Adipocyte (in vitro differentiated cells): ENCODE measurements at regions not wholly inside any gene's neighbourhood (a gene's known extent, or its start where the extent isn't known, plus 50 kb on each side); places are given as distances from the start of the nearest gene placed in this dataset.

Experiments used
- DNase-seq: peaks from one replicate; pipeline ENCODE4 v3.0.0-alpha.2; 2015; ENCODE audit warnings: low read depth
- H3K27me3 ChIP-seq: replicated peaks from 2 replicates; pipeline ENCODE4 v1.7.0; 2013; ENCODE audit warnings: mild to moderate bottlenecking, low read length, moderate library complexity; ENCODE audit not compliant: control insufficient read depth, insufficient read depth
- H3K36me3 ChIP-seq: 2 replicates; pipeline ENCODE4 v1.7.0; 2013; ENCODE audit warnings: low read length, mild to moderate bottlenecking, moderate library complexity; ENCODE audit not compliant: control insufficient read depth, insufficient read depth, severe bottlenecking
- H3K4me1 ChIP-seq: 2 replicates; pipeline ENCODE4 v1.7.0; 2013; ENCODE audit warnings: mild to moderate bottlenecking, low read length, moderate library complexity; ENCODE audit not compliant: control insufficient read depth, insufficient read depth
- H3K4me3 ChIP-seq: 2 replicates; pipeline ENCODE4 v1.7.0; 2013; ENCODE audit warnings: mild to moderate bottlenecking, low read length, moderate library complexity
- H3K9ac ChIP-seq: 2 replicates; pipeline ENCODE4 v1.7.0; 2013; ENCODE audit warnings: mild to moderate bottlenecking, low read length, moderate library complexity
- H3K9me3 ChIP-seq: 2 replicates; pipeline ENCODE4 v1.7.0; 2013; ENCODE audit warnings: mild to moderate bottlenecking, low read length, moderate library complexity; ENCODE audit not compliant: control insufficient read depth

DNA sequence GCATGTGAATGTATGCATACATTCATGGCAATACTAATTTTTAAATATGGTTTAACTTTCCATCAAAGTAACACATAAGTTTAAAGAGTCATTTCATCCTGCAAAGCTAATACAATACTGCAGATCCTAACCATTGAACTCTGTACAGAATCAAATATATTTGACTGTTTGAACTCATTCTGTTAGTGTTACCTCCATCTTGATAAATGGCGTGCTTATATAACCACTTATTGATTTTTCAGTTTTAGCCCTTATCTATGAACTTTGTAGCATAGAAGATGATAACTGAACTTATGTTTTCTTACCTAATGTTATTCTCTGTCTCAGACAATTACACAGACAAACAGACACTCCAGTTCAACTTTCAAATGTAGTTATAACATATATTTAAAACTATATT lies 731.0 kb upstream of the LRATD1 start:
- no peaks in the 10 kb centered on the region for H3K27me3 ChIP-seq
- no peaks in the 10 kb centered on the region for H3K4me1 ChIP-seq
- no peaks in the 10 kb centered on the region for H3K9me3 ChIP-seq
- H3K4me3 ChIP-seq, result no peak overlapping the region
- H3K36me3 ChIP-seq, result no peaks in the 10 kb centered on the region
- no peak for DNase-seq
- no peak overlapping the region for H3K9ac ChIP-seq

DNA sequence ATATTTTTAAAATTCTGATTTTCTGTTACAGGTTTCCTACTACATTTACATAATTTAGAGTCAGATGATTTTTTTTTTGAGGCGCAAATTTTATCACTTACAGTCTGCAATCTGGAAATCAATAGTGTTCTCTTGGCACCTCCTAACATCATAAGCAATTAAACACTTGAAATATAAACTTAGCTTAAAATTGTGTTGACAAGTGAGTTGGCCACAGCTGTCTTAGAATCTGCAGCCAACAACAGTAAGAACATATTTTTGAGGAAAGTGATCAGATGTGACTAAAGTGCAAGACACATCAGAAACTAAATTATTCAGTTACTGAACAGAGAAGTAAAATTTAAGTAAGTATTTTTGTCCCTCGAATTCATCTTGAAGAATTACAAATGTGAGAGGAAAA lies 726.7 kb upstream of the LRATD1 start:
- Histone ChIP-seq H3K9ac (no peak overlapping the region), H3K4me3 (no peak overlapping the region), H3K27me3 (no peaks in the 10 kb centered on the region), H3K9me3 (no peaks in the 10 kb centered on the region), H3K4me1 (peaks cover 2% of the 10 kb centered on the region), H3K36me3 (no peaks in the 10 kb centered on the region)
- DNase-seq, result no peak

GRCh38 chr2:13916066-13916465 lies 716.5 kb upstream of the LRATD1 start:
- no peaks in the 10 kb centered on the region for H3K4me1 ChIP-seq
- peak; percentile 2 for DNase-seq
- H3K4me3 ChIP-seq, result no peak overlapping the region

GRCh38 chr2:13917958-13918357 lies 714.6 kb upstream of the LRATD1 start:
- no peaks in the 10 kb centered on the region for H3K9me3 ChIP-seq
- H3K27me3 ChIP-seq, result no peaks in the 10 kb centered on the region
- H3K4me1 ChIP-seq, result no peaks in the 10 kb centered on the region
- DNase-seq, result no peak
- H3K4me3 ChIP-seq, result no peak overlapping the region
- no peak overlapping the region for H3K9ac ChIP-seq
- H3K36me3 ChIP-seq, result no peaks in the 10 kb centered on the region

More at GRCh38 chr2:13916066-13916465, 716.5 kb upstream of the LRATD1 start:
- Histone ChIP-seq H3K36me3 (no peaks in the 10 kb centered on the region), H3K9me3 (no peaks in the 10 kb centered on the region), H3K9ac (no peak overlapping the region), H3K27me3 (no peaks in the 10 kb centered on the region)

DNA sequence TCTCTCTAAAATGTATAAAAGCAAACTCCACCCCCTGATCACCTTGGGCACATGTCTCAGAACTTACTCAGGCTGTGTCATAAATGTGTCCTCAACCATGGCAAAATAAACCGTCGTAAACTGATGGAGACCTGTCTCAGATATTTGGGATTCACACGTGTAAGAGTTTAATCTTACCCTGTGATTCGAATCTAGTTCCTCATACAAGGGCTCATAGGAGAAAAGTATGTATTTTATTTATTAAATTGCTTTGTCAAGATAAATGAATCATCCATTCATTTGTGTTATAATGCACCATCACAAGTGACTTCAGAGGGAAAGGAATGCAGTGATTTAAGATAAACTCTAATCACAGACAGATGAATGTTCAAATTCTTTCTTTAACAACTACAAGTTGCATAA lies 712.5 kb upstream of the LRATD1 start:
- Histone ChIP-seq H3K4me3 (no peak overlapping the region), H3K36me3 (no peaks in the 10 kb centered on the region), H3K9me3 (no peaks in the 10 kb centered on the region), H3K27me3 (no peaks in the 10 kb centered on the region), H3K4me1 (no peaks in the 10 kb centered on the region), H3K9ac (no peak overlapping the region)
- peak; percentile 68 for DNase-seq

DNA sequence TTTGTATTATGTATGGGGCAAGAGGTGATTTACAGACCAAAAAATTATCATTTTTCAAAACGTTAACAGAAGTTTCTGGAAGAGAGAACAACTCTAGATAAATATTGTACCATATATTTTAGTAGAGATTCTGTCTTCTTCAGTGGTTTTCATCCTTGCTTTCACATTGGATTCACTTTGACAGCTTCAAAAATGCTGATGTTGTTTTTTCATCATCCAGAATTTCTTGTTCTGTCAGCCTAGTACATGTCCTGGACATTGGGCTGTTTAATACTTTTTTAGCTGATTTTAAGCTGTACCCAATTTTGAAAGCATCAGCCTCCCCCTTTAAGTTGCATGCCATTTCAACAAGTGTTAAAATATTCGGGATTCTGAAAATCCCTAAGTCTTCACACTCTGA lies 711.3 kb upstream of the LRATD1 start:
- DNase-seq, result no peak
- H3K9ac ChIP-seq, result no peak overlapping the region
- H3K4me3 ChIP-seq, result no peak overlapping the region
- H3K36me3 ChIP-seq, result no peaks in the 10 kb centered on the region
- no peaks in the 10 kb centered on the region for H3K4me1 ChIP-seq
- H3K27me3 ChIP-seq, result no peaks in the 10 kb centered on the region
- H3K9me3 ChIP-seq, result no peaks in the 10 kb centered on the region

DNA sequence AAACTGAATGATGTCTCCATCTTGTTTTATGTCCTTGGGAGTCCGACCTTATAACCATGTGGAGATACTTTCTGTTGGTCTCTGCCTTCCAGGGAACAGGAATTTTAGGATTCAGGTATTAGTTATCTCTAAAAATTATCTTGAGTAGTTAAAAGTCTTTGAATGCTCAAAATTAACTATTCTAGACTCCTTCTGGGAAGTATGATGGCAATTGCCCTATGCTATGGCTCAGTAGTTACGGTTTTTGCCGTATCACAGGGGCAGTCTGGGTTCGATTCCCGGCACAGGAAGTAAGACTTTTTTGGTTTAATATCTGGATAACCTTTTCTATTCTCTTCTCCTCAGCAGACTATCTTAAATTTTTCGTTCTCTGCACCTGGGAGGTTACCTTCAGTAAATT lies 708.7 kb upstream of the LRATD1 start:
- Histone ChIP-seq H3K36me3 (no peaks in the 10 kb centered on the region), H3K27me3 (no peaks in the 10 kb centered on the region), H3K9me3 (no peaks in the 10 kb centered on the region), H3K4me3 (no peak overlapping the region), H3K4me1 (no peaks in the 10 kb centered on the region), H3K9ac (no peak overlapping the region)
- no peak for DNase-seq

DNA sequence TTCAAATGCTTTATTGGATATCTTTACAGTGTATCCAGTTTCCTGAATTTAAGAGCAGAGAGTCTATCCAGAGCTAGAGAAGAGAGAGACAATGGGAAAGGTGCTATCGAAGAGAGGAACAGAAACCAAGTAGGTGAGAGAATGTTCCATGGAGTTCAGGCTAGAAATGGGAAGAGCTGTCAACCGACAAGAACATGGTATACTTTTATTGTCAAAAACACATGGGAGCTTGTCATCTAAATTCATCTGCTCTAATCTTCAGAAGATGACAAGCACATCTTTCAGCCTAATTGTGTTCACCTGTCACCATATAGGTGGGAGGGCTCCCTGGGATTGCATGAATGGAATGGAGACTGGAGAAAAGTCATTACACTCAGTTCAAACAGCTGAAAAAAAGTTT lies 690.4 kb upstream of the LRATD1 start:
- H3K27me3 ChIP-seq, result no peaks in the 10 kb centered on the region
- no peaks in the 10 kb centered on the region for H3K36me3 ChIP-seq
- H3K4me1 ChIP-seq, result no peaks in the 10 kb centered on the region
- no peak overlapping the region for H3K4me3 ChIP-seq
- no peaks in the 10 kb centered on the region for H3K9me3 ChIP-seq
- H3K9ac ChIP-seq, result no peak overlapping the region
- no peak for DNase-seq

DNA sequence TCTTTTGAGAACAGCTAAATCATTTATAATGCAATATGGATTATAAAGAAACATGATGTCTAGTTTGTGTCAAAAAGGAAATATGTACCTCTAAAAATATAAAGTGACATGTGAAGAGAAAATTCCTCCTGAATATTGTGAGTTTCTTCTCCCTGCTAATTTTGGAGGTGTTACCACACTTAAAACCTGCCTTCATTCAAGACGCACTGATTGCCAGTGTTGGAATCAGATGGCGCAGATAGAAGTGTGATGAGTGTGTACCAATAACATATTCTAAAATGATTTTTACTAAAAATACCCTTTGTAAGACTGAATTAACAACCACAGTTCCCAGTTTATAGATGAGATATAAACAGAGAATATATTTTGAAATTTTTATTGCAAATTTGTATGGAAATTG lies 681.8 kb upstream of the LRATD1 start:
- H3K36me3 ChIP-seq, result no peaks in the 10 kb centered on the region
- no peak overlapping the region for H3K4me3 ChIP-seq
- H3K27me3 ChIP-seq, result no peaks in the 10 kb centered on the region
- H3K9me3 ChIP-seq, result no peaks in the 10 kb centered on the region
- H3K9ac ChIP-seq, result no peak overlapping the region
- H3K4me1 ChIP-seq, result no peaks in the 10 kb centered on the region
- no peak for DNase-seq

DNA sequence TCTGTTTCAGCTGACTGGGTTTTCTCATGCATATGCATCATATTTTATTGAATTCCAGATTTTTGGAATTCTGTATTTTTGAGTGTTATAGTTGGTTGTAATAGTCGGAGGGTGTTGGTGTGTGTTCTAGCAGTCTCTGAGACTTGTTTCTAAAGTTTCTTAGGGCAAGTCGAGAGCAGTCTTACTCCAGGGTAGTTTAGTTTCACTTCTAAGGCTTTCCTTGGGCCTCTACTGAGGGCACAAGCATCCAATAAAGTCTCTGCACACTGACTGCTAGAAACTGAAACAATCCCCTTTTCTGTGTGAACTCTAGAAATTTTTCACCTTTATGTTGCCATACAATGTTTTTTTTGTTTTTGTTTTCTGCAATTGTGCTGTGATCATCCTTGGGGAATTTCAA lies 663.7 kb upstream of the LRATD1 start:
- Histone ChIP-seq H3K27me3 (no peaks in the 10 kb centered on the region), H3K4me3 (no peak overlapping the region), H3K4me1 (no peaks in the 10 kb centered on the region), H3K36me3 (no peaks in the 10 kb centered on the region), H3K9ac (no peak overlapping the region), H3K9me3 (no peaks in the 10 kb centered on the region)
- DNase-seq, result peak; percentile 43

DNA sequence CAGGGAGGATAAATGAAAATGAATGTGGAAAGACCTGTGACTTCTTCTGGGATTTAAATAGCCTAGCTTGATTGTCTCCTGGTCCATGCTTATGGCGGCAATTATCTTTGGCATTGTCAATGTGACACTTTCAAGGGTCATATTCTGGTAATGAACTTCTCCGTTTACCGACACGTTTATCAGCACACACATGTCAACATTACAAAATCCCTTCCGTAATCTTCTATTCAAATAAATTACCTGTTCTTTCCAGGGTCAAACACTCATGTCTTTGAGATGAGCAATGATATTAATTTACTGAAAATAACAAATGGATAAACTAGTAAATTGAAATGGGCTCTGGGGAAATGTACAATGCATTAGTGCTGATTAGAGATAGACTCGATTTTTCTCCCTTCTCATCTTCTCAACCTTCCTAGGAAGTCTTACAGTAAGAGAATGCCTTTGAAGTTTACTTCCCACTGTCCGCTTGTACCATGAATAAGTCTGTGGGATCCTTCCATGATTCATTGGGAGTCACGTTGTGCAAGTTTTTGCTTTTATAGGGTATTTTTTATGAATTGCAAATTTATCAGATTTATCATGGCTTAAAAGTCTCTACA lies 646.3 kb upstream of the LRATD1 start:
- H3K4me3 ChIP-seq, result no peak overlapping the region
- no peaks in the 10 kb centered on the region for H3K4me1 ChIP-seq
- no peaks in the 10 kb centered on the region for H3K27me3 ChIP-seq
- H3K36me3 ChIP-seq, result no peaks in the 10 kb centered on the region
- H3K9me3 ChIP-seq, result no peaks in the 10 kb centered on the region
- DNase-seq, result no peak
- H3K9ac ChIP-seq, result no peak overlapping the region

GRCh38 chr2:13996527-13996926 lies 636.0 kb upstream of the LRATD1 start:
- no peak overlapping the region for H3K4me3 ChIP-seq
- no peak for DNase-seq
- peaks cover 3% of the 10 kb centered on the region for H3K9me3 ChIP-seq
- H3K9ac ChIP-seq, result no peak overlapping the region
- H3K36me3 ChIP-seq, result no peaks in the 10 kb centered on the region
- no peaks in the 10 kb centered on the region for H3K27me3 ChIP-seq
- H3K4me1 ChIP-seq, result no peaks in the 10 kb centered on the region
